ENCODE measurements at regions not wholly inside any gene's neighbourhood (a gene's known extent, or its start where the extent isn't known, plus 50 kb on each side); places are given as distances from the start of the nearest gene placed in this dataset.

DNA sequence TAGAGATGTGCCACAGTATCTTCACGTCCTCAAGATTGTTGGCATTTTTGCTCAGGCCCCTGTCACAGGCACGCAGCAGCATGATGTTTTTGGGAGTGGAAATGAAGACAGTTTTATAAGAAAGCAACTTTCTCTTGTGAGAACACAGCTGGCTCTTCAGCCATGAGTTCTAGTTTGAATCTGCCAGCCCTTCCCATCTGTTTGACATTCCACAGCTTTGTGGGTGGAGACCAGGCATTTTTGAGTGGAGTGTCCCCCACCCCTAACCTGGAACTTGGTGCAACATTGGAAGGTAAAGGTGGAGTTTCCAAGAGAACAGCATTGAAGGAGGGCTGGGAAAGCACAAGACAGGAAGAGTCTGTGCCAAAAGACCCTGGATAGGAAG is 253.1 kb upstream of the IGFBP3 start (continued):
- TF ChIP-seq REST (IDR thresholded peaks at IDR 0.05): no peak

GRCh38 chr7:46173476-46174195 is 252.6 kb upstream of the IGFBP3 start:
- H3K9ac ChIP-seq (ENCODE audit: low read depth in 1 of 2, low read length in 2 of 2): no peak overlapping the region
- no peak for DNase-seq (ENCODE audit: low spot score)
- H3K9me3 ChIP-seq (ENCODE audit: control insufficient read depth in 4 of 4, low read length in 3 of 4): no peaks in the 10 kb centered on the region
- H3K4me3 ChIP-seq (ENCODE audit: low read depth in 1 of 3, low read length in 3 of 3): no peak overlapping the region
- no peak for TF ChIP-seq RAD21 (IDR thresholded peaks at IDR 0.05)
- TF ChIP-seq REST (IDR thresholded peaks at IDR 0.05): no peak
- no peak for TF ChIP-seq HNF4G (IDR thresholded peaks at IDR 0.05)
- TF ChIP-seq FOXA1 (IDR thresholded peaks at IDR 0.05): no peak
- no peak for TF ChIP-seq MAX (IDR thresholded peaks at IDR 0.05)
- no peak for TF ChIP-seq EGR1 (IDR thresholded peaks at IDR 0.05; ENCODE audit: low read depth in 2 of 2)
- TF ChIP-seq ZBTB33 (IDR thresholded peaks at IDR 0.05): no peak
- no peak for TF ChIP-seq YY1 (IDR thresholded peaks at IDR 0.05)
- TF ChIP-seq, protein P1, sequence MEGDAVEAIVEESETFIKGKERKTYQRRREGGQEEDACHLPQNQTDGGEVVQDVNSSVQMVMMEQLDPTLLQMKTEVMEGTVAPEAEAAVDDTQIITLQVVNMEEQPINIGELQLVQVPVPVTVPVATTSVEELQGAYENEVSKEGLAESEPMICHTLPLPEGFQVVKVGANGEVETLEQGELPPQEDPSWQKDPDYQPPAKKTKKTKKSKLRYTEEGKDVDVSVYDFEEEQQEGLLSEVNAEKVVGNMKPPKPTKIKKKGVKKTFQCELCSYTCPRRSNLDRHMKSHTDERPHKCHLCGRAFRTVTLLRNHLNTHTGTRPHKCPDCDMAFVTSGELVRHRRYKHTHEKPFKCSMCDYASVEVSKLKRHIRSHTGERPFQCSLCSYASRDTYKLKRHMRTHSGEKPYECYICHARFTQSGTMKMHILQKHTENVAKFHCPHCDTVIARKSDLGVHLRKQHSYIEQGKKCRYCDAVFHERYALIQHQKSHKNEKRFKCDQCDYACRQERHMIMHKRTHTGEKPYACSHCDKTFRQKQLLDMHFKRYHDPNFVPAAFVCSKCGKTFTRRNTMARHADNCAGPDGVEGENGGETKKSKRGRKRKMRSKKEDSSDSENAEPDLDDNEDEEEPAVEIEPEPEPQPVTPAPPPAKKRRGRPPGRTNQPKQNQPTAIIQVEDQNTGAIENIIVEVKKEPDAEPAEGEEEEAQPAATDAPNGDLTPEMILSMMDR (IDR thresholded peaks at IDR 0.05; ENCODE audit: low read depth, low read length, missing input control): no peak
- no peak for TF ChIP-seq ATF3 (IDR thresholded peaks at IDR 0.05)
- no peak for TF ChIP-seq FOXA2 (IDR thresholded peaks at IDR 0.05)
- TF ChIP-seq TAF1 (conservative IDR thresholded peaks at IDR 0.05): no peak
- TF ChIP-seq HNF4A (conservative IDR thresholded peaks at IDR 0.05): no peak
- no peak for TF ChIP-seq RXRA (IDR thresholded peaks at IDR 0.05)
- no peak for TF ChIP-seq JUND (IDR thresholded peaks at IDR 0.05)
- no peak for TF ChIP-seq GABPA (IDR thresholded peaks at IDR 0.05 in 1 of 2, conservative IDR thresholded peaks at IDR 0.05 in 1 of 2)
- TF ChIP-seq NR2F2 (IDR thresholded peaks at IDR 0.05): no peak
- TF ChIP-seq SP1 (IDR thresholded peaks at IDR 0.05): no peak
- no peaks in the 10 kb centered on the region for H3K36me3 ChIP-seq (ENCODE audit: control insufficient read depth in 4 of 4, insufficient read depth in 3 of 4, low read depth in 1 of 4, low read length in 3 of 4)
- H3K27ac ChIP-seq (ENCODE audit: low read depth in 1 of 2, low read length in 2 of 2): no peak overlapping the region
- 68% methylated on average over 14 of the region's 14 CpGs for WGBS
- no peaks in the 10 kb centered on the region for H3K27me3 ChIP-seq (ENCODE audit: control insufficient read depth in 4 of 4, insufficient read depth in 4 of 4, low read length in 3 of 4)
- H3K4me1 ChIP-seq (ENCODE audit: control insufficient read depth in 4 of 4, insufficient read depth in 4 of 4, low read length in 3 of 4): no peaks in the 10 kb centered on the region

All from liver (tissue), 8 donors.